DMS53 treated with DMSO at 0.1 percent for 48 hours (cell line): ENCODE measurements at regions not wholly inside any gene's neighbourhood (a gene's known extent, or its start where the extent isn't known, plus 50 kb on each side); places are given as distances from the start of the nearest gene placed in this dataset.

ENCODE experiments used
- DNase-seq: peaks from one replicate; lab custom pipeline; 2025; ENCODE audit not compliant: unreplicated experiment; lab: John Stamatoyannopoulos, UW

- DNase-seq: no peak
Observed at GRCh38 chr2:128468186-128468920, 149.7 kb upstream of the HS6ST1 start.

GRCh38 chr2:128469203-128469602 is 150.5 kb upstream of the HS6ST1 start:
- DNase-seq: no peak

- DNase-seq: no peak
Observed at GRCh38 chr2:128469875-128470274, 151.2 kb upstream of the HS6ST1 start.

- DNase-seq: no peak
Observed at GRCh38 chr2:128472789-128473174, 154.1 kb upstream of the HS6ST1 start.

- DNase-seq: no peak
Observed at GRCh38 chr2:128473175-128474035, 154.7 kb upstream of the HS6ST1 start.

- DNase-seq: no peak
Observed at GRCh38 chr2:128474036-128474955, 155.6 kb upstream of the HS6ST1 start.

GRCh38 chr2:128474962-128475361 is 156.3 kb upstream of the HS6ST1 start:
- no peak for DNase-seq

- no peak for DNase-seq
Observed at GRCh38 chr2:128475427-128476211, 157.0 kb upstream of the HS6ST1 start.

- DNase-seq: no peak
Observed at GRCh38 chr2:128477026-128477820, 158.6 kb upstream of the HS6ST1 start.

GRCh38 chr2:128477891-128478290 is 159.2 kb upstream of the HS6ST1 start:
- no peak for DNase-seq

GRCh38 chr2:128485761-128486639 is 167.3 kb upstream of the HS6ST1 start:
- no peak for DNase-seq

GRCh38 chr2:128486640-128487375 is 168.1 kb upstream of the HS6ST1 start:
- no peak for DNase-seq

- no peak for DNase-seq
Observed at GRCh38 chr2:128487650-128488387, 169.2 kb upstream of the HS6ST1 start.

GRCh38 chr2:128488434-128488833 is 169.8 kb upstream of the HS6ST1 start:
- DNase-seq: no peak

GRCh38 chr2:128489526-128490273 is 171.0 kb upstream of the HS6ST1 start:
- no peak for DNase-seq

- no peak for DNase-seq
Observed at GRCh38 chr2:128490321-128490720, 171.7 kb upstream of the HS6ST1 start.
